ENCODE measurements at regions not wholly inside any gene's neighbourhood (a gene's known extent, or its start where the extent isn't known, plus 50 kb on each side); places are given as distances from the start of the nearest gene placed in this dataset.

- peaks cover 10% of the 10 kb centered on the region for H3K27me3 ChIP-seq
- 80% methylated on average over 3 of the region's 3 CpGs for WGBS
- no peaks in the 10 kb centered on the region for H3K36me3 ChIP-seq
- no peaks in the 10 kb centered on the region for H3K9me3 ChIP-seq
- no peak overlapping the region for H3K27ac ChIP-seq
- no peak overlapping the region for H3K4me3 ChIP-seq
- H3K4me1 ChIP-seq = no peaks in the 10 kb centered on the region
- DNase-seq (ENCODE audit: low spot score in 2 of 2) = no peak
- no peak for TF ChIP-seq CTCF (IDR thresholded peaks at IDR 0.05)
- TF ChIP-seq POLR2A (IDR thresholded peaks at IDR 0.05) = no peak
- TF ChIP-seq POLR2AphosphoS5 (IDR thresholded peaks at IDR 0.05) = no peak
- no peak for TF ChIP-seq EP300 (IDR thresholded peaks at IDR 0.05)
Measured at GRCh38 chr6:20328924-20329300, 72.8 kb upstream of the E2F3 start.

DNA sequence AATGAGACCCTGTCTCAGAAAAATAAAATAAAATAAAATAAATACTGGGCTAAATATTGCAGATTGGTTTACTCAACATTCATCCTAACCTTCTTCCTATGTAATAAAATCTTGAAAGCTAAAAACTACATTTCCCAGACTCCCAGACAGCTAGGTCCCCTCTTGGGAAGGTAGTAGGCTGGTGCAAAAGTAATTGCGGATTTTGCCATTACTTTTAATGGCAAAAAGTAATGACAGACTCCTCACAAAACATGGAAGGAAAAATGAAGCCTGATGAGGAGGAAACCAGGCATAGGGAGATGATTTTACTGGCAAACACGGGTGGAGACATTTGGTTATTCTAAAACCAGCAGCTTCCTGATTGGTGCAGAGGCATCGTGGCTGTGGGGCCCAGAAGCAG is 70.6 kb upstream of the E2F3 start:
- Histone ChIP-seq H3K9me3 (no peaks in the 10 kb centered on the region), H3K27me3 (peaks cover 10% of the 10 kb centered on the region), H3K36me3 (no peaks in the 10 kb centered on the region), H3K27ac (no peak overlapping the region), H3K4me1 (no peaks in the 10 kb centered on the region), H3K4me3 (no peak overlapping the region)
- DNase-seq (ENCODE audit: low spot score in 2 of 2) = no peak
- WGBS = 31% methylated on average over 3 of the region's 3 CpGs
- TF ChIP-seq CTCF (IDR thresholded peaks at IDR 0.05) (no peak), EP300 (IDR thresholded peaks at IDR 0.05) (no peak), POLR2A (IDR thresholded peaks at IDR 0.05) (no peak), POLR2AphosphoS5 (IDR thresholded peaks at IDR 0.05) (no peak)

- 86% methylated on average over 5 of the region's 5 CpGs for WGBS
- no peak for TF ChIP-seq POLR2A (IDR thresholded peaks at IDR 0.05)
- TF ChIP-seq EP300 (IDR thresholded peaks at IDR 0.05) = no peak
- TF ChIP-seq CTCF (IDR thresholded peaks at IDR 0.05) = no peak
- TF ChIP-seq POLR2AphosphoS5 (IDR thresholded peaks at IDR 0.05) = no peak
- Histone ChIP-seq H3K36me3 (no peaks in the 10 kb centered on the region), H3K27me3 (peaks cover 10% of the 10 kb centered on the region), H3K4me1 (no peaks in the 10 kb centered on the region), H3K9me3 (no peaks in the 10 kb centered on the region), H3K27ac (no peak overlapping the region), H3K4me3 (no peak overlapping the region)
- no peak for DNase-seq (ENCODE audit: low spot score in 2 of 2)
Measured at GRCh38 chr6:20331625-20332024, 70.1 kb upstream of the E2F3 start.

DNA sequence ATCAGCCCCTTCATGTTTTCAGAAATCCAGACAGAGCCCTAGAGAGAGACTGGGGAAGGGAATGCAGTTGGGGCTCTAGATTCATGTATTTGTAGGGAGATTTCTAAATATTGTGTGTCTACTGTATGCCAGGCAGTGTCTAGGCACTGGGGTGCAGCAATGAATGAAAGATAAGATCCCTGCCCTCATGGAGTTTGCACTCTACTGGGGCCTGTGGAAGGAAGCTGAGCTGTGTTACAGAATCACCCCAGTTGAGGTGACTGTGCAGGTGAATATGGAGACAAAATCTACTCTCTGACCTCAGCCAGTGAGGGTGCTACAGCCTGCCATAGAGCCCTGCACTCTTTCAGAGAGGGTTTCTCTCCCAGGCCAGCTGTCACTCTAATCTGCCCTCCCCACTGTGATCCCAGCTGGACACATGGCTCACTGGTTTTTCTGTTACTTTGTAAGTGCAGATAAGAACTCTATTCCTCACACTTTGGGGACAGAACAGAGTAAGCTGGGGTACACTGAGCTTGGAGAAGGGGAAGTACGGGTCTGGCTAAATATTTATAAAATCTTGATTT is 69.2 kb upstream of the E2F3 start:
- Histone ChIP-seq H3K4me3 (no peak overlapping the region), H3K9me3 (no peaks in the 10 kb centered on the region), H3K36me3 (no peaks in the 10 kb centered on the region), H3K27me3 (peaks cover 10% of the 10 kb centered on the region), H3K27ac (no peak overlapping the region), H3K4me1 (no peaks in the 10 kb centered on the region)
- 93% methylated on average over 1 of the region's 1 CpG for WGBS
- no peak for TF ChIP-seq EP300 (IDR thresholded peaks at IDR 0.05)
- TF ChIP-seq CTCF (IDR thresholded peaks at IDR 0.05) = no peak
- DNase-seq (ENCODE audit: low spot score in 2 of 2) = no peak

- WGBS = 83% methylated on average over 9 of the region's 9 CpGs
- no peak overlapping the region for H3K4me3 ChIP-seq
Measured at GRCh38 chr6:20333721-20334269, 67.9 kb upstream of the E2F3 start.

More at GRCh38 chr6:20333721-20334269, 67.9 kb upstream of the E2F3 start:
- no peaks in the 10 kb centered on the region for H3K36me3 ChIP-seq
- TF ChIP-seq EP300 (IDR thresholded peaks at IDR 0.05) = no peak
- no peak for TF ChIP-seq CTCF (IDR thresholded peaks at IDR 0.05)
- TF ChIP-seq POLR2A (IDR thresholded peaks at IDR 0.05) = no peak
- no peak for TF ChIP-seq POLR2AphosphoS5 (IDR thresholded peaks at IDR 0.05)
- no peak overlapping the region for H3K27ac ChIP-seq
- H3K4me1 ChIP-seq = no peaks in the 10 kb centered on the region
- H3K9me3 ChIP-seq = no peaks in the 10 kb centered on the region
- H3K27me3 ChIP-seq = peaks cover 10% of the 10 kb centered on the region
- no peak for DNase-seq (ENCODE audit: low spot score in 2 of 2)
